ENCODE measurements at regions not wholly inside any gene's neighbourhood (a gene's known extent, or its start where the extent isn't known, plus 50 kb on each side); places are given as distances from the start of the nearest gene placed in this dataset.

- ChIA-PET CTCF (no interaction called here), POLR2A (no interaction called here)
- Histone ChIP-seq H4K20me1 (replicated peaks; ENCODE audit: control insufficient read depth, extremely low read depth, insufficient read depth, low read length) (no peaks in the 10 kb centered on the region), H2AFZ (ENCODE audit: low read depth, low read length) (no peak overlapping the region), H3K27me3 (ENCODE audit: control insufficient read depth in 2 of 2, insufficient read depth in 2 of 2, low read length in 2 of 2) (peaks cover 2% of the 10 kb centered on the region in 2 experiments), H3K79me2 (ENCODE audit: control insufficient read depth, insufficient read depth, low read length) (no peaks in the 10 kb centered on the region), H3K9me3 (replicated peaks; ENCODE audit: control insufficient read depth, insufficient read depth, low read length) (no peaks in the 10 kb centered on the region), H3K9me1 (replicated peaks; ENCODE audit: control insufficient read depth, extremely low read depth, insufficient read depth, low read length) (no peaks in the 10 kb centered on the region), H3K9ac (replicated peaks; ENCODE audit: extremely low read depth, insufficient read depth, low read length) (no peak overlapping the region), H3K36me3 (ENCODE audit: control insufficient read depth in 2 of 2, extremely low read depth in 1 of 2, insufficient read depth in 2 of 2, low read length in 2 of 2) (no peaks in the 10 kb centered on the region), H3K27ac (ENCODE audit: insufficient read depth, low read depth, low read length) (no peak overlapping the region), H3K4me2 (ENCODE audit: insufficient read depth, low read length) (no peak overlapping the region), H3K4me1 (ENCODE audit: control insufficient read depth, extremely low read depth, insufficient read depth, low read length) (no peaks in the 10 kb centered on the region), H3K4me3 (replicated peaks in 1 of 3; ENCODE audit: insufficient read depth in 1 of 3, low read depth in 1 of 3, low read length in 3 of 3) (no peak overlapping the region)
- no TSS peak for BruUV-seq (replicated peaks)
- intact Hi-C loops (cut with micrococcal nuclease) (no loop called here), dilution Hi-C loops (cut with MboI; ENCODE audit: extremely low pct_ligation_motif_present, low sequenced_read_pairs) (no loop called here)
- FAIRE-seq (no peak), DNase-seq (ENCODE audit: low read depth, low spot score) (no peak)
- TF ChIP-seq GATA2 (IDR thresholded peaks at IDR 0.05; ENCODE audit: insufficient read depth, insufficient read length, low read depth, low read length) = no peak
- TF ChIP-seq JUN (IDR thresholded peaks at IDR 0.05; ENCODE audit: borderline replicate concordance, insufficient read depth, insufficient read length, low read depth) = no peak
- TF ChIP-seq CTCF (IDR thresholded peaks at IDR 0.05; ENCODE audit: extremely low read depth in 1 of 2, insufficient read depth in 1 of 2, low read depth in 1 of 2, low read length in 2 of 2) = no peak
- TF ChIP-seq MYC (IDR thresholded peaks at IDR 0.05; ENCODE audit: low read depth, low read length) = no peak
- no peak for TF ChIP-seq MAX (IDR thresholded peaks at IDR 0.05; ENCODE audit: insufficient read depth, insufficient read length)
- no peak for TF ChIP-seq POLR2A (IDR thresholded peaks at IDR 0.05; ENCODE audit: low read depth, low read length)
- TF ChIP-seq EZH2 (IDR thresholded peaks at IDR 0.05; ENCODE audit: borderline replicate concordance, low read depth, low read length, severe bottlenecking) = no peak
- TF ChIP-seq POLR2AphosphoS5 (IDR thresholded peaks at IDR 0.05; ENCODE audit: insufficient read depth, low read depth, low read length) = no peak
- TF ChIP-seq FOS (IDR thresholded peaks at IDR 0.05; ENCODE audit: borderline replicate concordance, insufficient read depth, low read length) = no peak
These were observed 294.2 kb downstream of the CCDC85A start for GRCh38 chr2:56478027-56478426.

Measured in endothelial cell of umbilical vein (primary cell).